SU-DHL-6 (cell line): ENCODE measurements at regions not wholly inside any gene's neighbourhood (a gene's known extent, or its start where the extent isn't known, plus 50 kb on each side); places are given as distances from the start of the nearest gene placed in this dataset.

Experiments
- H2AFZ ChIP-seq: fragments of 200-600 bp; sonication (generic); 2 replicates; pipeline ENCODE4 v1.6.1; 2014; ENCODE audit warnings: low read depth, mild to moderate bottlenecking, moderate library complexity, mixed read lengths, antibody characterized with exemption, low read length; ENCODE audit not compliant: severe bottlenecking
- H3F3A ChIP-seq: fragments of 200-600 bp; shearing (Covaris generic); 2 replicates; pipeline ENCODE4 v1.6.0; 2016; ENCODE audit warnings: antibody characterized with exemption, mild to moderate bottlenecking; ENCODE audit not compliant: insufficient read depth
- H3K27ac ChIP-seq: fragments of 200-600 bp; sonication (generic); 2 replicates; pipeline ENCODE4 v1.5.1; 2016; ENCODE audit warnings: low read depth, mild to moderate bottlenecking, low read length, moderate library complexity, mixed read lengths
- H3K27me3 ChIP-seq: fragments of 200-600 bp; sonication (generic), shearing (Covaris generic); 2 replicates; pipeline ENCODE4 v1.6.0; 2014; ENCODE audit warnings: mild to moderate bottlenecking, low read length
- H3K36me3 ChIP-seq: fragments of 200-600 bp; sonication (generic); 2 replicates; pipeline ENCODE4 v1.6.1; 2014; ENCODE audit warnings: mild to moderate bottlenecking, low read length, mixed read lengths
- H3K4me2 ChIP-seq: fragments of 300-600, 200-600 bp; shearing (Covaris generic), sonication (generic); 2 replicates; pipeline ENCODE4 v1.6.0; 2014; ENCODE audit warnings: low read length, low read depth, mild to moderate bottlenecking; ENCODE audit not compliant: poor library complexity, severe bottlenecking
- H3K4me3 ChIP-seq: fragments of 200-600 bp; sonication (generic); 2 replicates; pipeline ENCODE4 v1.5.1; 2014; ENCODE audit warnings: antibody characterized with exemption, low read length, mild to moderate bottlenecking, mixed read lengths; ENCODE audit not compliant: insufficient read depth, poor library complexity, severe bottlenecking
- H3K79me2 ChIP-seq: fragments of 200-600 bp; sonication (generic); 2 replicates; pipeline ENCODE4 v1.6.1; 2014; ENCODE audit warnings: mild to moderate bottlenecking, low read length, moderate library complexity; ENCODE audit not compliant: insufficient read depth
- H3K9ac ChIP-seq: fragments of 200-600 bp; sonication (generic); 2 replicates; pipeline ENCODE4 v1.7.0; 2014; ENCODE audit warnings: mild to moderate bottlenecking, low read length
- H3K9me2 ChIP-seq: fragments of 200-600 bp; sonication (generic); replicated peaks from 2 replicates; pipeline ENCODE4 v1.6.1; 2014; ENCODE audit warnings: low read length; ENCODE audit not compliant: insufficient read depth
- H3K9me3 ChIP-seq: fragments of 200-600 bp; sonication (generic); 2 replicates; pipeline ENCODE4 v1.6.1; 2014; ENCODE audit warnings: low read length, mixed read lengths; ENCODE audit not compliant: insufficient read depth
- H4K20me1 ChIP-seq: fragments of 200-600 bp; sonication (generic); 2 replicates; pipeline ENCODE4 v1.6.1; 2014; ENCODE audit warnings: low read depth, mild to moderate bottlenecking, antibody characterized with exemption, low read length, moderate library complexity, mixed read lengths
- EZH2phosphoT487 ChIP-seq: fragments of 200-600 bp; sonication (generic), shearing (Covaris generic); conservative IDR thresholded peaks from 2 replicates; pipeline ENCODE4 v1.6.1; 2018; ENCODE audit warnings: mild to moderate bottlenecking, antibody characterized with exemption, low read length, moderate library complexity, mixed read lengths
- TF ChIP-seq, protein P1 (sequence below): fragments of 200-600 bp; sonication (generic); IDR thresholded peaks from one replicate; pipeline ENCODE4 v1.5.1; 2017; ENCODE audit warnings: antibody characterized with exemption, mild to moderate bottlenecking, low read length, moderate library complexity; ENCODE audit not compliant: insufficient read depth, poor library complexity, severe bottlenecking

DNA sequence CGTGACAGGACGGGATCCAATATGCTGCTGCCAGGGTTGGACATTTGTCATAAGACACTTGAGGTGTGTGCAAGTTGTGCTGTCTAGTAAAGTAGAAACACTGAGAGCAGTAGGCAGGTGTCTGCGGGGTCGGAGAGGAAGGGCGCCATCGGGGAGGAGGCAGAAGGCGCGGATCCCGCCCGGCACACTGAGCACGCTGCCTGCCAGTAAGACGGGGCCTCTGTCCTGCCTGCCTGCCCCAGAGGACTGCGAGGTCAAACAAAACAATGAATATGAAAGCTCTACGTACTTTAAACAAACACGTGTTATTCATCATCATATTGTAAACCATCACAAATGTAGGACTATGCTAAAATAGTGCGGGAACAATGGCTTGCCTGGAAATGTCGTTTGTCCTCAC, 349.3 kb upstream of the SALL3 start:
- Histone ChIP-seq H3K4me2 (no peak overlapping the region), H4K20me1 (no peaks in the 10 kb centered on the region), H3K27me3 (no peaks in the 10 kb centered on the region), H3K9me2 (no peaks in the 10 kb centered on the region), H3F3A (no peaks in the 10 kb centered on the region), H2AFZ (no peak overlapping the region), H3K27ac (no peak overlapping the region), H3K36me3 (no peaks in the 10 kb centered on the region), H3K79me2 (no peaks in the 10 kb centered on the region), H3K9me3 (no peaks in the 10 kb centered on the region), H3K9ac (no peak overlapping the region), H3K4me3 (no peak overlapping the region)
- TF ChIP-seq, protein P1, sequence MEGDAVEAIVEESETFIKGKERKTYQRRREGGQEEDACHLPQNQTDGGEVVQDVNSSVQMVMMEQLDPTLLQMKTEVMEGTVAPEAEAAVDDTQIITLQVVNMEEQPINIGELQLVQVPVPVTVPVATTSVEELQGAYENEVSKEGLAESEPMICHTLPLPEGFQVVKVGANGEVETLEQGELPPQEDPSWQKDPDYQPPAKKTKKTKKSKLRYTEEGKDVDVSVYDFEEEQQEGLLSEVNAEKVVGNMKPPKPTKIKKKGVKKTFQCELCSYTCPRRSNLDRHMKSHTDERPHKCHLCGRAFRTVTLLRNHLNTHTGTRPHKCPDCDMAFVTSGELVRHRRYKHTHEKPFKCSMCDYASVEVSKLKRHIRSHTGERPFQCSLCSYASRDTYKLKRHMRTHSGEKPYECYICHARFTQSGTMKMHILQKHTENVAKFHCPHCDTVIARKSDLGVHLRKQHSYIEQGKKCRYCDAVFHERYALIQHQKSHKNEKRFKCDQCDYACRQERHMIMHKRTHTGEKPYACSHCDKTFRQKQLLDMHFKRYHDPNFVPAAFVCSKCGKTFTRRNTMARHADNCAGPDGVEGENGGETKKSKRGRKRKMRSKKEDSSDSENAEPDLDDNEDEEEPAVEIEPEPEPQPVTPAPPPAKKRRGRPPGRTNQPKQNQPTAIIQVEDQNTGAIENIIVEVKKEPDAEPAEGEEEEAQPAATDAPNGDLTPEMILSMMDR: no peak
- no peak for TF ChIP-seq EZH2phosphoT487

DNA sequence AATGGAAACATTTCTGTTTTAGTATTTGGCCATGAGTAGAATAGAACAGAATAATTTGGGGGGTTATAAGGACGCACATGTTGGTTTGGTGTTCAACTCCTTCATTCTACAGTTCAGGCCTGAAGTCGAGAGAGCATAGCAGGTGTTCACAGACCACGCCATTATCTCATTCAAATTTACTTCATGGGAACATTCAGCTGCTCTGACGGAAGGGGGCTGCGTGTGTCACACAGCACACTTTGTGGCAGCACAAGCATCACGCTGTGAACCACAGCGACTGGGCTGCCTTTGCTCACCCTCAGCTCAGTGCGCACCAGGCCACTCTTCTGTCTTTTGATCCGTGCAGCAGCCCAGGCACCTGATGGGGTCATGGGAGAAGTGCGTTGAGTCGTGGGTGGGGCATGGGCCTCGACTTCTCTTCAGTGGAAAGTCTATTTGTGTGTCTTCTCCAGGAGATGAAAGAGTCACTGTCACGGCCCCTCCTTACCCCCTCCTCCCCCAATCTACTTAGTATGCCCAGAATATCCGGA, 348.6 kb upstream of the SALL3 start:
- Histone ChIP-seq H3K27me3 (no peaks in the 10 kb centered on the region), H3K9me2 (no peaks in the 10 kb centered on the region), H3K9ac (no peak overlapping the region), H3K4me2 (no peak overlapping the region), H3K79me2 (no peaks in the 10 kb centered on the region), H3F3A (no peaks in the 10 kb centered on the region), H3K36me3 (no peaks in the 10 kb centered on the region), H3K9me3 (no peaks in the 10 kb centered on the region), H4K20me1 (no peaks in the 10 kb centered on the region), H2AFZ (no peak overlapping the region), H3K4me3 (no peak overlapping the region), H3K27ac (no peak overlapping the region)
- no peak for TF ChIP-seq EZH2phosphoT487
- TF ChIP-seq, protein P1: no peak

DNA sequence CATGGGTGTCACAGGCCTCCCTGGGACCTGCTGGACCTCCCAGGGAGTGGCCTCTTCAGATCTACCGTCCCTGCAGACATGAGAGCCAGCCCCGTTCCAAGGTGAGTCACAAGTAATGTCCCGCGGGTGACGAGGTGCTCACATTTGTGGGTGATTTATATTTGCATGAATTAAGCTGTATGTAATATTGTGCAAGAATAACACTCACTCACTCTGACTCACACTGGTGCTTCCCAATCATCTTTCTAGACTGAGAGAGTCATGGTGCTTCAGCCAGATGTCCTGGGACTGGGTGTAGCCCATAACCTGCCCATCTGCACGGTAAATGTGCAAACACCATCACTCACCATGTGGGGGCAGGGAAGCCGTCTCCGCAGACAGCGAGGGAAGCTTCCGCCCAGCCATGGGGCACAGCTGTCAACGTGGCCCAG, 347.5 kb upstream of the SALL3 start:
- Histone ChIP-seq H3F3A (no peaks in the 10 kb centered on the region), H3K27ac (no peak overlapping the region), H3K27me3 (no peaks in the 10 kb centered on the region), H3K9me3 (no peaks in the 10 kb centered on the region), H3K36me3 (no peaks in the 10 kb centered on the region), H3K4me3 (no peak overlapping the region), H2AFZ (no peak overlapping the region), H4K20me1 (no peaks in the 10 kb centered on the region), H3K79me2 (no peaks in the 10 kb centered on the region), H3K9me2 (no peaks in the 10 kb centered on the region), H3K9ac (no peak overlapping the region), H3K4me2 (no peak overlapping the region)
- TF ChIP-seq, protein P1: no peak
- TF ChIP-seq EZH2phosphoT487: no peak
